HCT116 (cell line): ENCODE measurements at regions not wholly inside any gene's neighbourhood (a gene's known extent, or its start where the extent isn't known, plus 50 kb on each side); places are given as distances from the start of the nearest gene placed in this dataset.

ENCODE experiments used
- POLR2A ChIP-seq: IDR thresholded peaks from 2 replicates; pipeline ENCODE4 v1.7.0; 2011; ENCODE audit warnings: borderline replicate concordance; ENCODE audit not compliant: insufficient read depth, insufficient read length; ENCODE audit errors: extremely low read depth
- TF ChIP-seq, protein P1 (sequence below), 3 experiments: fragments of 200-600 bp in 1 of 3; sonication (generic) in 1 of 3; IDR thresholded peaks in 2 of 3; conservative IDR thresholded peaks in 1 of 3; 2 replicates each; pipeline ENCODE4 v1.5.1; 2012 to 2017; ENCODE audit warnings: low read depth in 2 of 3, low read length in 2 of 3, antibody characterized with exemption in 1 of 3, borderline replicate concordance in 1 of 3, control low read depth in 1 of 3, mild to moderate bottlenecking in 1 of 3, mixed read lengths in 1 of 3, mixed run types in 1 of 3, moderate library complexity in 1 of 3; ENCODE audit not compliant: insufficient read depth in 1 of 3
- TF ChIP-seq, protein P2 (sequence below): IDR thresholded peaks from 2 replicates; pipeline ENCODE4 v1.6.1; 2012
- TF ChIP-seq, protein P3 (sequence below): IDR thresholded peaks from 2 replicates; pipeline ENCODE4 v1.6.1; 2012
- TF ChIP-seq, protein P4 (sequence below): IDR thresholded peaks from 2 replicates; pipeline ENCODE4 v1.6.1; 2012; ENCODE audit warnings: low read depth

DNA sequence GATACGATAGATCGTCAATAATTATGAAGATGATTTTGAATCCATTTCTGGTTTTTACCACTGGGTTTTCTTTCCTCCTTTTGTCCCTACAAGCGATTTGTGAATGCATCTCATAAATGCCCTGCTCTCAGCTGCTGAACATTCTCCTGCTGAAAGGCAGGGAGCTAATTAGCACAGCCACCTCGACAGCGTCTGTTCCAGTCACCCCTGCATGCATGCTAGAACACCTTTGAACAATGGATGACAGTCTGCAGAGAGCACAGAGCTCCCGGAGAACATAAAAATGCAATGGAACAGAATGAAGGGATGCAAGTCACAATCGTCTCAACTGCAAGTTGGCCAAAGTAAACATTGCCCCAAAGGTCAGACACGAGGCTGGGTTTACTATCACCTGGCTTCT is 105.8 kb downstream of the SLC35B3 start:
- TF ChIP-seq, protein P1, sequence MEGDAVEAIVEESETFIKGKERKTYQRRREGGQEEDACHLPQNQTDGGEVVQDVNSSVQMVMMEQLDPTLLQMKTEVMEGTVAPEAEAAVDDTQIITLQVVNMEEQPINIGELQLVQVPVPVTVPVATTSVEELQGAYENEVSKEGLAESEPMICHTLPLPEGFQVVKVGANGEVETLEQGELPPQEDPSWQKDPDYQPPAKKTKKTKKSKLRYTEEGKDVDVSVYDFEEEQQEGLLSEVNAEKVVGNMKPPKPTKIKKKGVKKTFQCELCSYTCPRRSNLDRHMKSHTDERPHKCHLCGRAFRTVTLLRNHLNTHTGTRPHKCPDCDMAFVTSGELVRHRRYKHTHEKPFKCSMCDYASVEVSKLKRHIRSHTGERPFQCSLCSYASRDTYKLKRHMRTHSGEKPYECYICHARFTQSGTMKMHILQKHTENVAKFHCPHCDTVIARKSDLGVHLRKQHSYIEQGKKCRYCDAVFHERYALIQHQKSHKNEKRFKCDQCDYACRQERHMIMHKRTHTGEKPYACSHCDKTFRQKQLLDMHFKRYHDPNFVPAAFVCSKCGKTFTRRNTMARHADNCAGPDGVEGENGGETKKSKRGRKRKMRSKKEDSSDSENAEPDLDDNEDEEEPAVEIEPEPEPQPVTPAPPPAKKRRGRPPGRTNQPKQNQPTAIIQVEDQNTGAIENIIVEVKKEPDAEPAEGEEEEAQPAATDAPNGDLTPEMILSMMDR (IDR thresholded peaks at IDR 0.05 in 2 of 3, conservative IDR thresholded peaks at IDR 0.05 in 1 of 3; ENCODE audit: borderline replicate concordance in 1 of 3, insufficient read depth in 1 of 3, low read depth in 2 of 3, low read length in 2 of 3): no peak
- TF ChIP-seq, protein P2, sequence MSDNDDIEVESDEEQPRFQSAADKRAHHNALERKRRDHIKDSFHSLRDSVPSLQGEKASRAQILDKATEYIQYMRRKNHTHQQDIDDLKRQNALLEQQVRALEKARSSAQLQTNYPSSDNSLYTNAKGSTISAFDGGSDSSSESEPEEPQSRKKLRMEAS: no peak
- no peak for TF ChIP-seq POLR2A
- TF ChIP-seq, protein P3, sequence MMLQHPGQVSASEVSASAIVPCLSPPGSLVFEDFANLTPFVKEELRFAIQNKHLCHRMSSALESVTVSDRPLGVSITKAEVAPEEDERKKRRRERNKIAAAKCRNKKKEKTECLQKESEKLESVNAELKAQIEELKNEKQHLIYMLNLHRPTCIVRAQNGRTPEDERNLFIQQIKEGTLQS: no peak
- TF ChIP-seq, protein P4, sequence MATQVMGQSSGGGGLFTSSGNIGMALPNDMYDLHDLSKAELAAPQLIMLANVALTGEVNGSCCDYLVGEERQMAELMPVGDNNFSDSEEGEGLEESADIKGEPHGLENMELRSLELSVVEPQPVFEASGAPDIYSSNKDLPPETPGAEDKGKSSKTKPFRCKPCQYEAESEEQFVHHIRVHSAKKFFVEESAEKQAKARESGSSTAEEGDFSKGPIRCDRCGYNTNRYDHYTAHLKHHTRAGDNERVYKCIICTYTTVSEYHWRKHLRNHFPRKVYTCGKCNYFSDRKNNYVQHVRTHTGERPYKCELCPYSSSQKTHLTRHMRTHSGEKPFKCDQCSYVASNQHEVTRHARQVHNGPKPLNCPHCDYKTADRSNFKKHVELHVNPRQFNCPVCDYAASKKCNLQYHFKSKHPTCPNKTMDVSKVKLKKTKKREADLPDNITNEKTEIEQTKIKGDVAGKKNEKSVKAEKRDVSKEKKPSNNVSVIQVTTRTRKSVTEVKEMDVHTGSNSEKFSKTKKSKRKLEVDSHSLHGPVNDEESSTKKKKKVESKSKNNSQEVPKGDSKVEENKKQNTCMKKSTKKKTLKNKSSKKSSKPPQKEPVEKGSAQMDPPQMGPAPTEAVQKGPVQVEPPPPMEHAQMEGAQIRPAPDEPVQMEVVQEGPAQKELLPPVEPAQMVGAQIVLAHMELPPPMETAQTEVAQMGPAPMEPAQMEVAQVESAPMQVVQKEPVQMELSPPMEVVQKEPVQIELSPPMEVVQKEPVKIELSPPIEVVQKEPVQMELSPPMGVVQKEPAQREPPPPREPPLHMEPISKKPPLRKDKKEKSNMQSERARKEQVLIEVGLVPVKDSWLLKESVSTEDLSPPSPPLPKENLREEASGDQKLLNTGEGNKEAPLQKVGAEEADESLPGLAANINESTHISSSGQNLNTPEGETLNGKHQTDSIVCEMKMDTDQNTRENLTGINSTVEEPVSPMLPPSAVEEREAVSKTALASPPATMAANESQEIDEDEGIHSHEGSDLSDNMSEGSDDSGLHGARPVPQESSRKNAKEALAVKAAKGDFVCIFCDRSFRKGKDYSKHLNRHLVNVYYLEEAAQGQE: no peak
